ENCODE measurements at regions not wholly inside any gene's neighbourhood (a gene's known extent, or its start where the extent isn't known, plus 50 kb on each side); places are given as distances from the start of the nearest gene placed in this dataset.
"Not testable (repeated sequence)": the region's sequence is repeated elsewhere in the genome, so short reads cannot be mapped to it uniquely, and the experiment has no call there.

- no peak for DNase-seq
These were observed 724.6 kb upstream of the NRP1 start for GRCh38 chr10:34058845-34059614.

GRCh38 chr10:34055410-34055985, 721.0 kb upstream of the NRP1 start:
- not testable (repeated sequence) for DNase-seq

GRCh38 chr10:34049887-34050286, 715.4 kb upstream of the NRP1 start:
- no peak for DNase-seq

- no peak for DNase-seq
These were observed 715.0 kb upstream of the NRP1 start for GRCh38 chr10:34049469-34049868.

GRCh38 chr10:34047389-34047788, 712.9 kb upstream of the NRP1 start:
- DNase-seq = no peak

- DNase-seq = no peak
These were observed 712.1 kb upstream of the NRP1 start for GRCh38 chr10:34046506-34047034.

- no peak for DNase-seq
These were observed 711.2 kb upstream of the NRP1 start for GRCh38 chr10:34045571-34046190.

- no peak for DNase-seq
These were observed 707.4 kb upstream of the NRP1 start for GRCh38 chr10:34041871-34042270.

- no peak for DNase-seq
These were observed 703.0 kb upstream of the NRP1 start for GRCh38 chr10:34037499-34037898.

GRCh38 chr10:34035241-34035790, 700.8 kb upstream of the NRP1 start:
- DNase-seq = not testable (repeated sequence)

GRCh38 chr10:34033078-34033477, 698.6 kb upstream of the NRP1 start:
- no peak for DNase-seq

- DNase-seq = no peak
These were observed 698.1 kb upstream of the NRP1 start for GRCh38 chr10:34032564-34032963.

- peak; percentile 84 for DNase-seq
These were observed 696.9 kb upstream of the NRP1 start for GRCh38 chr10:34031400-34031799.

- no peak for DNase-seq
These were observed 695.0 kb upstream of the NRP1 start for GRCh38 chr10:34029455-34029854.

- no peak for DNase-seq
These were observed 694.5 kb upstream of the NRP1 start for GRCh38 chr10:34028936-34029335.

GRCh38 chr10:34024693-34025425, 690.4 kb upstream of the NRP1 start:
- peak; percentile 20 for DNase-seq

- DNase-seq = no peak
These were observed 689.8 kb upstream of the NRP1 start for GRCh38 chr10:34024282-34024681.

GRCh38 chr10:34022195-34022594, 687.7 kb upstream of the NRP1 start:
- DNase-seq = no peak

GRCh38 chr10:34018784-34019183, 684.3 kb upstream of the NRP1 start:
- no peak for DNase-seq

GRCh38 chr10:34018129-34018528, 683.7 kb upstream of the NRP1 start:
- no peak for DNase-seq

GRCh38 chr10:34017281-34017680, 682.8 kb upstream of the NRP1 start:
- DNase-seq = no peak

GRCh38 chr10:34016576-34016975, 682.1 kb upstream of the NRP1 start:
- no peak for DNase-seq

GRCh38 chr10:34015700-34016099, 681.2 kb upstream of the NRP1 start:
- DNase-seq = no peak
